CD4-positive, alpha-beta T cell treated with Interferon alpha-2 for 1 hour (primary cell): ENCODE measurements at regions not wholly inside any gene's neighbourhood (a gene's known extent, or its start where the extent isn't known, plus 50 kb on each side); places are given as distances from the start of the nearest gene placed in this dataset.

Experiments used
- DNase-seq, 2 donors: peaks; one replicate each; pipeline ENCODE4 v3.0.0-alpha.2; 2020 to 2022

- no peak for DNase-seq
Observed at GRCh38 chr5:173691931-173692330, 75.5 kb upstream of the BOD1 start.

DNA sequence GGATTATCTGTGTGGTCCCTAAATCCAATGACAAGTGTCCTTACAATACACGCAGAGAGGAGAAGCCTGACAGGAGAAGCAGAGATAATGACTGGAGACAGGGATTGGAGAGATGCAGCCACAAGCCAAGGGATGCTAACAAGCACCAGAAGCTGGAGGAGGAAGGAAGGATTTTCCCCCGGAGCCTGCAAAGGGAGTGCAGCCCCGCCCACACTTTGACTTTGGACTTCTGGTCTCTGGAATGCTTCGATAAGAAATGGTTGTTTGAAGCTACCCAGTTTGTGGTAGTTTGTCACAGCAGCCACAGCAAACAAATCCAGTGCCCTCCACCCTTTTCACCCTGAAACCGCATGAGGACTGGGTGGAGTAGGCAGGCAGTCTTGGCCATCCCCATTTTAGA is 77.2 kb upstream of the BOD1 start:
- DNase-seq, result no peak

- DNase-seq, result no peak
Observed at GRCh38 chr5:173696216-173696615, 79.8 kb upstream of the BOD1 start.

DNA sequence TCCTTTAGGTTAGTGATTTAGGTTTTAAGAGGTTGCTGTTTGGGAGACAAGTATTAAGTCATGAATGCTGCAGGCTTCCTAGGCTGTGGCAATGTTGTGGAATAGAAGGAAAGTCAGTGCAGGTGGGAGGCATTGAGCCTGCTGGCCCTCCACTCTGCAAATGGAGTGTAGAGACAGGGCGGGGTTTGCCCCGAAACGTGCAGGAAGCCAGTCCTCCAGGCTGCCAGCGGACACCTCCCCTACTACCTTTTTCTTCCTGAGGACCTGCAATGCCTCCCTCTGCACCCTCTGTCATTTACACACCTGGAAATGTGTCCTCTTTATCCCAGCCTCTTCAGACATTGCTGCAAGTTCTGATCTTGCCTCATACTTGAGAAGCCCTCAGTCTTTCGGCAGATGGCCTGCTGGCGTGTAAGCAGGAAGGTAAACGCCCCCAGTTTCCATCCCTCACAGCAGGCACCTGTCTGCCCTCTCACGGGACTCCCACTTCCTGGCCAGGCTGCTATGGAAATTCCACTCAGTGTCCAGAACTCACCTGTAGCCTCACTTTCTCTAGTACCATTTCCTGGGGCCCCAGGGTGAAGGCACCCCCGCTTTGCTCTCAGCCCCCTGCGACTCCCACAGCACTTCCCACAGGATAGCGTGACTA is 81.6 kb upstream of the BOD1 start:
- no peak for DNase-seq

- no peak for DNase-seq
Observed at GRCh38 chr5:173699966-173700365, 83.5 kb upstream of the BOD1 start.

DNA sequence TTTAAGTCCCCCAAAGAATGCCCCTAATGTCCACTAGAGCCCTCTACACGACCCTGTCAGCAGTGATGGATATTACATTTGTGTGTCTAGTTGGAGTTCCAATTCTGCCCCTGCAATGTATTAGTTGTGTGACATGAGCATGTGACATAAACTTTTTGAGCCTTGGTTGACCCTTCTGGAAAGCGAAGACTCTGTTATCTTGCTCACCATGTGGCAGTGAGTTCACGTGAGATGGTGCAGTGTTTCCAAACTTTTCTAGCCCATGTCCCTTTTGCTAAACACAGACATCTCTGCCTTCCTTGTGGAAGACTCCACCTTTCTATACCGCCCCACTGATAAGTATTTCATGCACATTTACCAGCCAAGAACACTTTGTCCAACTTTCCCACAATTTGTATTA is 87.0 kb upstream of the BOD1 start:
- DNase-seq, result no peak

DNA sequence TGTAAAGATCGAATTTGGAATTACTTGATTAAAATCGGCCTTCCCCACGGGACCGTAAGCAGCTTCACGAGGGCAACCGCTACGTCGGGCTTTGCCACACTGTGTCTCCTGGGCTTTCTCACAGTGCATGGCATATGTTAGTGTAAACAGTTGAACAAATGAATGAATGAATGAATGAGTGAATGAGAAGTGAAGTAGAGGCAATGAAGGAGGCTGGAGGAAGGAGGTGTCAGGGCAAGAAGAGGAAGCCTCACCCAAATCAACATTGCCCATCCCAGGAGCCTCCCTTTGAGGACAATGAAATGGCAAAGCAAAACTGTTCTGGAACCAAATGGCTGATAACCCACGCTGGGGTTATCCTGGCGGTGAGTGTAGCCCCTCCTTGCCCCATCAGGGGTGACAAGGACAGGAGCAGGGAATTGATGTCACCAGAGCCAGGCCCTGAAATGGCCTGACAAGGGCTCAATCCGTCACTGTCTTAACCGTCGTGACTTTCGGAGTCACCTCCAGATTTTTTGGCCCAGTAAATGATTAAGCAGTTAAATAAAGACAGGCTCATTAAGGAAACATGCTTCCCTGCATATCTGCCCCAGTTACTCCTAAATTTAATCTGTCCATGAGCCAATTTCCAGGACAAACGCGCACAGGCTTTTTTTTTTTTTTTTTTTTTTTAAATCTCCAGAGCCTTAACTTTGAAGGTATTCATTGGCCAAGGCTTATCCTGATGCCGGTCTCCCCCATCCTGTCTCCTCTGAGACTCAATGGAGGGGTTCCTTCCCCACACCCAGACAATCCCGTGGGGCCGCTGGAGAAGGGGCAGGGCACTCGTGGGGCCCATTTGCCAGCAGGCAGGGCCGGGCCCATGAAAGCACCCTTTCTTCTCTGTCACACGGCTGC is 88.4 kb upstream of the BOD1 start:
- no peak for DNase-seq

GRCh38 chr5:173705512-173706044 is 89.1 kb upstream of the BOD1 start:
- no peak for DNase-seq

GRCh38 chr5:173706700-173707099 is 90.2 kb upstream of the BOD1 start:
- no peak for DNase-seq

GRCh38 chr5:173707392-173707791 is 90.9 kb upstream of the BOD1 start:
- DNase-seq, result peak in 1 of 2 donors; percentile 19

DNA sequence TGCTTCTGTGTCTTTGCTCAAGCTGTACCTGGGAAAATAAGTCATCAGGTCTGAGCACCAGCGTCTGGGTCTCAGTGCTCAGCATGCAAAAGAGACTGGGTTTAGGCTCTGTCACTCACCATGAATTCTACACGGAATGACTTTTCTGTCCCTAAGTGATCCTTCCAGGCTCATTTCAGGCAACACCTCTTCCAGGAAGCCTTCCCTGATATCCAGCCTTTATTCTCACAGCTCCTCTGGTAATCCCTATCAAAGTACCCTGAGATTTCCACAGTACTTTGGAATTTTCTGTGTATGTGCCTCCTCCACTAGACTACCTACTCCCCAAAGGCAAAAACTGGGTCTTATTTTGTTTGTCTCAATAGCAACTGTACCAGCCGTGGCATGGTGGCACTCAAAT is 92.7 kb upstream of the BOD1 start:
- DNase-seq, result no peak

- no peak for DNase-seq
Observed at GRCh38 chr5:173709761-173710160, 93.3 kb upstream of the BOD1 start.

- DNase-seq, result no peak
Observed at GRCh38 chr5:173710528-173710927, 94.1 kb upstream of the BOD1 start.

GRCh38 chr5:173711466-173711865 is 95.0 kb upstream of the BOD1 start:
- DNase-seq, result no peak

GRCh38 chr5:173712609-173713175 is 96.2 kb upstream of the BOD1 start:
- DNase-seq, result no peak

GRCh38 chr5:173714551-173715428 is 98.3 kb upstream of the BOD1 start:
- no peak for DNase-seq

GRCh38 chr5:173715607-173716006 is 99.2 kb upstream of the BOD1 start:
- DNase-seq, result no peak

GRCh38 chr5:173716058-173716682 is 99.7 kb upstream of the BOD1 start:
- no peak for DNase-seq

DNA sequence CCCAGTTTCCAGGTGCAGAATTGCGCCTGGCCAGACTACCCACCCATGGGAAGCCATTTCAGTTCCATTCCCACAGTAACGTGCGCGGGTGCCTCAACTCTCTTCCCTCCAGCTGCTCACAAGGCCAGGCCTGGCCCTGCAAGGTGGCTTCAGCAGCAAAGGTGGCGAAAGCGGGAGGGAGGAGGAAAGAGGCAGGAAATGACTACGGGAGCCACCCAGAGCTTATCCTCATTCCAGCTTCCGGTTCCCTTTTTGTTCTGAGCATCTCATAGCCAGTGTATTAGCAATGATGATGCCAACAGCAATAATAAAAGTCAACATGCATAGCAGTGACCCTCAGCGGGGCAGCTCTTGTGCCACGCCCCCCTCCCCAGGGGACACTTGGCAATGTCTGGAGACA is 101.5 kb upstream of the BOD1 start:
- DNase-seq, result no peak

DNA sequence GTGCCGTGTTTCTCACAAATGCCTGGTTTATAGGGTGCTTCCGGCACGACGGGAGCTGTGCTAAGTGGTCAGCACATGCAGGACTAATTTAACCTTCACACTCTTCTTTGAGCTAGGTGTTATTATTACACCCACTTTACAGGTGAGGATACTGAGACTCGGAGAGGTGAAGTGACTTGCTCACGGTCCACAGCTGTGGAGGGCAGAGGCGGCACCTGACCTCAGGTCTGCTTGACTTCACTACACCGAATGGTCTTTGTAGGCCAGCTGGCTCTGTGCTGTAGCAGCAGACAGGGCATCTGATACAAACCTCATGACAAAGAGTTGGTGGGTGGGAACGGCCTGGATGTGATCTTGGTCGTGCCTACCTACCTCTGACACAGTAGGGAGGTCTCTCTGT is 102.0 kb upstream of the BOD1 start:
- no peak for DNase-seq

GRCh38 chr5:173719731-173720082 is 103.3 kb upstream of the BOD1 start:
- no peak for DNase-seq

GRCh38 chr5:173720286-173720952 is 104.0 kb upstream of the BOD1 start:
- no peak for DNase-seq
